PC-3 (cell line): ENCODE measurements at regions not wholly inside any gene's neighbourhood (a gene's known extent, or its start where the extent isn't known, plus 50 kb on each side); places are given as distances from the start of the nearest gene placed in this dataset.
A peak's percentile ranks its signal among the peaks of the same experiment; 100 is the strongest.

Experiments
- ATAC-seq: fragments of 200-7000 bp; cut with Tn5 transposase; 2 replicates; pipeline ENCODE4 v1.9.1; 2020; ENCODE audit warnings: mild to moderate bottlenecking, moderate library complexity
- BruUV-seq: library from RNA; stranded (reverse); fragments of 400-500 nt; replicated peaks from 2 replicates; lab custom pipeline; 2021; lab: Mats Ljungman, UMichigan
- CTCF ChIA-PET: fragments of 300-600 bp; sonication (Branson Sonifier 250); formaldehyde crosslinking; loops from one replicate; lab custom pipeline; 2022; ENCODE audit warnings: antibody characterized with exemption; lab: Charles Lee
- POLR2A ChIA-PET: fragments of 300-600 bp; sonication (Branson Sonifier 250); formaldehyde crosslinking; loops from one replicate; lab custom pipeline; 2022; ENCODE audit warnings: antibody characterized with exemption; ENCODE audit not compliant: unreplicated experiment; lab: Charles Lee
- DNase-seq: peaks from one replicate; pipeline ENCODE4 v3.0.0-alpha.2; 2015
- H2AFZ ChIP-seq: fragments of 300-600 bp; sonication (generic); 2 replicates; pipeline ENCODE4 v1.6.0; 2016; ENCODE audit warnings: antibody characterized with exemption, low read length
- H3F3A ChIP-seq: fragments of 300-600 bp; sonication (generic); one replicate; pipeline ENCODE4 v1.6.0; 2017; ENCODE audit warnings: antibody characterized with exemption, low read length, control low read depth, mild to moderate bottlenecking; ENCODE audit not compliant: unreplicated experiment
- H3K27ac ChIP-seq: fragments of 300-600 bp; sonication (generic); 2 replicates; pipeline ENCODE4 v1.5.1; 2016; ENCODE audit warnings: mild to moderate bottlenecking, low read length
- H3K27me3 ChIP-seq: fragments of 300-600 bp; sonication (generic); 2 replicates; pipeline ENCODE4 v1.6.1; 2016; ENCODE audit warnings: low read length, mixed read lengths
- H3K36me3 ChIP-seq: fragments of 300-600 bp; sonication (generic); 2 replicates; pipeline ENCODE4 v1.6.1; 2016; ENCODE audit warnings: low read depth, mixed run types, low read length, mixed read lengths
- H3K4me1 ChIP-seq: fragments of 300-600 bp; sonication (generic); 2 replicates; pipeline ENCODE4 v1.5.1; 2016; ENCODE audit warnings: low read length; ENCODE audit not compliant: insufficient read depth
- H3K4me2 ChIP-seq: fragments of 300-600 bp; sonication (generic); 2 replicates; pipeline ENCODE4 v1.6.0; 2016; ENCODE audit warnings: low read length
- H3K4me3 ChIP-seq: fragments of 300-600 bp; sonication (generic); 2 replicates; pipeline ENCODE4 v1.5.1; 2016; ENCODE audit warnings: mild to moderate bottlenecking, low read length, mixed read lengths
- H3K79me2 ChIP-seq: fragments of 300-600 bp; sonication (generic); 2 replicates; pipeline ENCODE4 v1.6.1; 2017; ENCODE audit warnings: low read length, mixed read lengths
- H3K9ac ChIP-seq: fragments of 300-600 bp; sonication (generic); 2 replicates; pipeline ENCODE4 v1.6.0; 2016; ENCODE audit warnings: mild to moderate bottlenecking, low read length
- H3K9me2 ChIP-seq: fragments of 300-600 bp; sonication (generic); replicated peaks from 2 replicates; pipeline ENCODE4 v1.6.1; 2016; ENCODE audit warnings: mixed run types, low read length, mixed read lengths
- H3K9me3 ChIP-seq: fragments of 300-600 bp; sonication (generic); 2 replicates; pipeline ENCODE4 v1.6.1; 2016; ENCODE audit warnings: low read length, mixed read lengths
- H4K20me1 ChIP-seq: fragments of 300-600 bp; sonication (generic); 2 replicates; pipeline ENCODE4 v1.6.1; 2016; ENCODE audit warnings: low read length, mixed read lengths
- CTCF ChIP-seq: fragments of 300-600 bp; sonication (generic); conservative IDR thresholded peaks from 2 replicates; pipeline ENCODE4 v1.5.1; 2017; ENCODE audit warnings: antibody characterized with exemption, low read depth, mild to moderate bottlenecking, low read length
- EZH2 ChIP-seq: fragments of 300-600 bp; sonication (generic); IDR thresholded peaks from one replicate; pipeline ENCODE4 v1.6.1; 2017; ENCODE audit warnings: antibody characterized with exemption, mild to moderate bottlenecking, low read length; ENCODE audit not compliant: unreplicated experiment
- EZH2phosphoT487 ChIP-seq: fragments of 300-600 bp; sonication (generic); IDR thresholded peaks from 2 replicates; pipeline ENCODE4 v1.6.1; 2018; ENCODE audit warnings: mild to moderate bottlenecking, antibody characterized with exemption, low read length, borderline replicate concordance
- intact Hi-C: fragments of 100-400 bp; cut with micrococcal nuclease; formaldehyde crosslinking; loops from 2 replicates; pipeline ENCODE4 v1.9.0; 2023

GRCh38 chrX:19177721-19178120, 55.5 kb upstream of the ADGRG2 start:
- BruUV-seq: no TSS peak
- CTCF ChIA-PET: no interaction called here
- intact Hi-C loops: loop anchor here (10.0 kb wide), 1 partner anchor 133 kb away; no protein-coding TSS in a partner anchor

GRCh38 chrX:19178402-19178801, 56.1 kb upstream of the ADGRG2 start:
- Histone ChIP-seq H2AFZ (no peak overlapping the region), H4K20me1 (no peaks in the 10 kb centered on the region)
- CTCF ChIA-PET: no interaction called here

More at GRCh38 chrX:19177721-19178120, 55.5 kb upstream of the ADGRG2 start:
- no peak overlapping the region for H3K9ac ChIP-seq
- no peaks in the 10 kb centered on the region for H3K27me3 ChIP-seq
- DNase-seq (no peak), ATAC-seq (no peak)
- no peaks in the 10 kb centered on the region for H4K20me1 ChIP-seq
- no peaks in the 10 kb centered on the region for H3K9me3 ChIP-seq
- POLR2A ChIA-PET: no interaction called here
- no peak overlapping the region for H2AFZ ChIP-seq
- peaks cover 25% of the 10 kb centered on the region for H3K4me1 ChIP-seq
- no peaks in the 10 kb centered on the region for H3F3A ChIP-seq
- H3K4me2 ChIP-seq: no peak overlapping the region
- no peaks in the 10 kb centered on the region for H3K36me3 ChIP-seq
- H3K79me2 ChIP-seq: no peaks in the 10 kb centered on the region
- H3K27ac ChIP-seq: no peak overlapping the region
- no peaks in the 10 kb centered on the region for H3K9me2 ChIP-seq
- no peak overlapping the region for H3K4me3 ChIP-seq
- TF ChIP-seq EZH2phosphoT487: no peak
- no peak for TF ChIP-seq EZH2
- TF ChIP-seq CTCF: no peak

GRCh38 chrX:19179389-19179788, 57.1 kb upstream of the ADGRG2 start:
- H3K79me2 ChIP-seq: no peaks in the 10 kb centered on the region
- CTCF ChIA-PET: no interaction called here

More at GRCh38 chrX:19178402-19178801, 56.1 kb upstream of the ADGRG2 start:
- no peak for DNase-seq
- no peak for TF ChIP-seq EZH2phosphoT487
- intact Hi-C loops: loop anchor here (10.0 kb wide), 1 partner anchor 134 kb away; no protein-coding TSS in a partner anchor
- H3K4me1 ChIP-seq: peaks cover 19% of the 10 kb centered on the region
- no peaks in the 10 kb centered on the region for H3K9me3 ChIP-seq
- H3K27ac ChIP-seq: no peak overlapping the region
- H3K27me3 ChIP-seq: no peaks in the 10 kb centered on the region
- POLR2A ChIA-PET: no interaction called here
- no peak overlapping the region for H3K4me2 ChIP-seq
- H3K4me3 ChIP-seq: no peak overlapping the region
- H3K9me2 ChIP-seq: no peaks in the 10 kb centered on the region
- no TSS peak for BruUV-seq
- ATAC-seq: no peak
- no peaks in the 10 kb centered on the region for H3F3A ChIP-seq
- H3K79me2 ChIP-seq: no peaks in the 10 kb centered on the region
- no peaks in the 10 kb centered on the region for H3K36me3 ChIP-seq
- H3K9ac ChIP-seq: no peak overlapping the region

More at GRCh38 chrX:19179389-19179788, 57.1 kb upstream of the ADGRG2 start:
- peaks cover 11% of the 10 kb centered on the region for H3K4me1 ChIP-seq
- H3K36me3 ChIP-seq: no peaks in the 10 kb centered on the region
- no peak overlapping the region for H3K4me2 ChIP-seq
- POLR2A ChIA-PET: no interaction called here
- no peaks in the 10 kb centered on the region for H4K20me1 ChIP-seq
- H3K27me3 ChIP-seq: no peaks in the 10 kb centered on the region
- BruUV-seq: no TSS peak
- no peak overlapping the region for H3K27ac ChIP-seq
- H3K9ac ChIP-seq: no peak overlapping the region
- TF ChIP-seq EZH2: no peak
- TF ChIP-seq EZH2phosphoT487: no peak
- no peak for TF ChIP-seq CTCF
- H3K9me3 ChIP-seq: no peaks in the 10 kb centered on the region
- no peaks in the 10 kb centered on the region for H3F3A ChIP-seq
- ATAC-seq (peak; percentile 62), DNase-seq (peak; percentile 19)
- intact Hi-C loops: loop anchor here (10.0 kb wide), 1 partner anchor 135 kb away; no protein-coding TSS in a partner anchor
- H3K4me3 ChIP-seq: no peak overlapping the region
- H2AFZ ChIP-seq: no peak overlapping the region
- H3K9me2 ChIP-seq: no peaks in the 10 kb centered on the region
